HK-2 (cell line): ENCODE measurements at regions not wholly inside any gene's neighbourhood (a gene's known extent, or its start where the extent isn't known, plus 50 kb on each side); places are given as distances from the start of the nearest gene placed in this dataset.
"Not testable (repeated sequence)": the region's sequence is repeated elsewhere in the genome, so short reads cannot be mapped to it uniquely, and the experiment has no call there.

Experiments
- DNase-seq: peaks from one replicate; pipeline ENCODE4 v3.0.0-alpha.2; 2018; ENCODE audit not compliant: unreplicated experiment

DNA sequence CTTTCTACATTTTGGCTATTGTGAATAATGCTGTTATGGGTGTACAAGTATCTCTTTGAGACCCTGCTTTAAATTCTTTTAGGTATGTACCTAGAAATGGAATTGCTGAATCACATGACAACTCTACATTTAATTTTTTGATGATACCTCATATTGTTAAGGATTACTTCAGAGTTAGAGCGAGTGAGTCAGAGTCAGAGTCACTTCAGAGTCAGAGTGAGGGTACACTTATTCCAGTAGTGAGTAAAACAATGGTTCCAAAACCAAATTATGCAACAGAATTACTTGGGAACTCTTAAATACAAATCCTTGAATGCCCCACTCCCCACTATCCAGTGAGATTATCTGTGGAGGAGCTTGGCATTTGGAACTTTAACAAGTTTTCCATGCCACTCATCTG is 50.3 kb upstream of the SNRK start:
- no peak for DNase-seq

DNA sequence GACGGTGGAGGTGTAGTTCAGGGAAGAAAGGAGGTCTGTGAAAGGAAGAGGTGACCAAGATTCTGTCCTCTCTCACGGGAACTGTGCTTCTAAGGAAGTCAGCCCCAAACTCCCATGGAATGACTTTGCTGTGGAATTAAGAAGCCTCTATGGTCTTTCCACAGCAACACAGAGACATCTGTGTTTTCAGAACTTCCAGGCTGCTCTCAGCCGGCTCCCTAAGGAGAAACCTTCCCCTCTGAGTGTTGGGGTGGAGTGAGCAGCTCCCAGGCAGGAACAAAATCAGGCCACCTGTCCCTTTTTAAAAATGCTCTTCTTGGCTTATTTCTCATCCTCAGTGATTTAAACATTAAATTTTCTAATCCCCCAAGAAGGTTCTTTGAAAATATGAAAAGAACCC is 53.3 kb upstream of the SNRK start:
- no peak for DNase-seq

DNA sequence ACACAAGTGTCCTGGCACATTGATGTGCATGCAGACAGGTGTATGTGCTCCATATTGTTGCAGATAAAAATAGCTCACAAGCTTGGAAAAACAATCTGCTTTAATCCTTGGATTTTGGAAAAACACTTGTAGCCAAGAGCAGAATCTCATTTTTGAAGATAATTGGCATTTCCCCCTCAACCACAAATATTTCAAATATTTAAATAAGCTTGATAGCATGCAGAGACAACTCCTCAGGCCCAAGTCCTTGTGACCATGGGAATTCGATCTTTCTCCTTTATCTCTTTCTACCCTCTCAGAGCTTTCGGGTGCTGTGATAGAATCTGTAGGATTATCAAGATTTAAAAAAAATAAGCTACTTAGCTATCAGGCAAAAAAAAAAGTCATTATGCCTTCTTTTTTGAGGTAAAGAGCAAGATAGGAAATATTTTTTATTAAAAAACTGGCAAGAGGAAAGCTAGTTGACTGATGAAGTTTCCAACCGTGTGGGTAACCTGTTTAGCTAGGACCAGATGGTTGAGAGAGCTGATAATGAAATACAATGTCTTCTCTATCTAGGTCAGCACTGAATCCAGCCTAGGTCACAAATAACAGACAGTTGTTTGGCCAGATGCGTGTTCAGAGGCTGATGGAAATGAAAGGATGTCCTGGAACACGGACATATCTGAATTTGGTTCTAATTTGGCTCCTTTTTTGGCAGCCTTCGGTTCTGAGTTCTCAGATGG is 54.9 kb upstream of the SNRK start:
- DNase-seq, result no peak

DNA sequence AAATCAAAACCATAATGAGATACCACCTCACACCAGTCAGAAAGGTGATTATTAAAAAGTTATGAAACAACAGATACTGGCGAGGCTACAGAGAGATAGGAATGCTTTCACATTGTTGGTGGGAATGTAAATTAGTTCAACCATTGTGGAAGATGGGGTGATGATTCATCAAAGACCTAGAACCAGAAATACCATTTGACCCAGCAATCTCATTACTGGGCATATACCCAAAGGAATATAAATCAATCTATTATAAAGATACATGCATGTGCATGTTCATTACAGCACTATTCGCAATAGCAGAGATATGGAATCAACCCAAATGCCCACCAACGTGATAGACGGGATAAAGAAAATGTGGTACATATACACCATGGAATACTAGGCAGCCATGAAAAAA is 56.5 kb upstream of the SNRK start:
- DNase-seq, result not testable (repeated sequence)

DNA sequence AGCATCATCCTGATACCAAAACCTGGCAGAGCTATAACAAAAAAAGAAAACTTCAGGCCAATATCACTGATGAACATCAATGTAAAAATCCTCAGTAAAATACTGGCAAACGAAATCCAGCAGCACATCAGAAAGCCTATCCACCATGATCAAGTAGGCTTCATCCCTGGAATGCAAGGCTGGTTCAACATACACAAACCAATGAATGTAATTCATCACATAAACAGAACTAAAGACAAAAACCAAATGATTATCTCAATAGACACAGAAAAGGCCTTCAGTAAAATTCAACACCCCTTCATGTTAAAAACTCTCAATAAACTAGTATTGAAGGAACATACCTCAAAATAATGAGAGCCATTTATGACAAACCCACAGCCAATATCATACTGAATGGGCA is 58.7 kb upstream of the SNRK start:
- not testable (repeated sequence) for DNase-seq

DNA sequence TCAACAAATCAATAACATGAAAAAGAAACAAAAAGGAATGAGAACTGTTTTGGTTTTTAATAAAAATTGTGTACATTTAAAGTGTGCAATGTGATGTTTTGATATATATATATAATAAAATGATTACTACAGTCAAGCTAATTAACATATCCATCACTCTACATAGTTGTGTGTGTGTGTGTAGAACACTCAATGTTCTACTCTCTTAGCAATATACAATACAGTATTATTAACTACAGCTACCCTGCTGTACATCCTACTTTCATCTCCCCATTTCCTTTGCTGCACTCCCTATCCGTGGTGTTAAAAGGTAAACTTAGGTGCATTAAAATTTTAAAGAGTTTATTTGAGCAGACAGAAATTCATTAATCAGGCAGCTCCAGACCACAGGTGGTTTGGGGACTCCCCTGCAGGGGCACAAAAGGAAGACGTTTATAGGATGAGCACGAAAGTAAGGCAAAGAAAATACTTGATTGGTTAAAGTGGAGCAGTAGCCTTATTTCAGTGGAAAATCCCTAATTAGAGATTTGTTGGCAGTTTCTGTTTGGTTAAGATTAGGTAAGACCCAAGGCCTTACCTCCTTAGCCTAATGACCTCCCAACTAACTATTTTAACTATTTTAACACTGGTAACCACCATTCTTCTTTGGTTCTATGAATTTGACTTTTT is 61.8 kb upstream of the SNRK start:
- no peak for DNase-seq

DNA sequence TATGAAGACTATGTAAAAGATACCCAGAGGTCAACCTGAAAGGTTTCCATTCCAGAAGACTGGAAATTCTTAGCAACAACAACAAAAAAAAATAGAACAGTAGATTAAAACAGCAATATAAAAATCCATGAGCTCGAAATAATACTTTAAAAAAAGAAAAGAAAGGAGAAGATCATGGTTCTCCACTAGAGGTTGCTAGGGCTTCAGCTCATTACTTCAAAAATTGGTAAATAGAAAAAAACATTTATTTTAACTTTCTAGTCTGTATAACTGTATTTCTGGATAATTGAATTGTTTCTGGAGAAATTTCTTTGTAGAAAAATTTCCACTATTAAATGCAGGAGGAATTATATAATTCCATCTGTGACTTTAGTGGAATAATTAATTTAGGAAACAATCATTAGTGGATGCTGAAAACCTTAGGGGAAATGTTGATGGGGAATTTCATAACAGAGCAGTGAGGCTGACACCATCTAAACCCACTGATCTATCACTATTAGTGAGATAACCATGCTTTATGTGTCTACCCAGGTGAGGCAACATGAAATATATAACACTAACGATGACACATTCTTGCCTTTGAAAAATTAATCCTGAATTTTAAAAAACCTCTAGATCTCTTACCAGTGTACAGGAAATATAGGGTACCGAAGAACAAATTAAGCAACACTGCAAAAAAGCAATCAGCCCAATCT is 62.5 kb upstream of the SNRK start:
- DNase-seq, result no peak

DNA sequence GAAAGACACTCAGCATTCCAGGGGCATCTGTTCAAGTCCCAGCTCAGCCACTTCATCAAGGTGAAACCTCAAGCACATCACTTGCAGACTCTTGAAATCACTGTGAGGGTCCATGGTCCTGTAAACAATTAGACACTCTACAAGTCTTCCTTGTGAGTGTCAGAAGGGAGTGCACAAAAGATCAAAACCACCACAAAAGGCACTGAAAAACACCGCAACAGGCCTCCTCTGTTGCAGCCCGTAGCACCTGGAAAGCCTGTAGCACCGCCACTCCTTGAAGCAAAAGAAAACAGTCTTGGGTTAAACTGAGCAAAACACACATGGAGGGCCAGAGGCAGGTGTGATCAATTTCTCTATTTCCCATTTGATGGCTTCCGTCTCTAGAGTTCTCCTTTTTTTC is 63.8 kb upstream of the SNRK start:
- no peak for DNase-seq

DNA sequence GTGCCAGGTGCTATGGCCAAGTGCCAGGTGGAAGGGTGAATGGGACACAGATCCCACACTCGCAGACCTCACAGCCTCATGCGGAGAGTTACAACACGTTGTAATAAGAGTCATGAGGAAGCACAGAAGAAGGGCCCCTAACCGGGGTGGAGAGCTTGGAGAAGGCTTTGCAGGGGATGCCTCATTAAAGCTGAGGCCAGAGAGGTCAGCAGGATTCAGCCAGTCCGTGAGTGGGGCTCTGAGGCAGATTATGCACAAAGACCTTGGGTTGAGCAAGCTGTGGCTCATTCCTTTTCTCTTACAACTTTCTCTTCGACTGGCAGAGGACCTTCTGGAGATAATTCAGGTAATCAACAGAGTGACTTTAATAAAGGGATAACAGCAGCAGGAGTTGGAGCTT is 65.3 kb upstream of the SNRK start:
- no peak for DNase-seq

DNA sequence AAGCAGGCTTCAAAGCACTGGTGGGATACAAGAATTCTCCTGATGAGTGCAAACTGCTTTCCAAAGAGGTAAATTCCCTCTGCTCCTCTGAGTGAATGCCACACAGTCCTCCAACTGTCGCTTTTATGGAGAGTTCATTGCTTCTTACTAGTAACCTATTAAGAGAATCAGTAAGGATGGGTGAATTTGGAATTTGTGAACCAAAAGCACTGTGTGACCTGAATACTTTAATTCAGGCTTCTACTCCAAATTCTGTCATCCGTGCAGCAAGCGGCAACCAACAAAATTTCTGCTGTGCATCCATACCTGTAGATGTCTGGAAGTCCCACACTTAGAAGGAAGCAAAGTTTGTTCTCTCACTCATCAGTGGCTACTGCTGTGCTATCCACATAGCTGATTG is 66.7 kb upstream of the SNRK start:
- DNase-seq, result no peak

DNA sequence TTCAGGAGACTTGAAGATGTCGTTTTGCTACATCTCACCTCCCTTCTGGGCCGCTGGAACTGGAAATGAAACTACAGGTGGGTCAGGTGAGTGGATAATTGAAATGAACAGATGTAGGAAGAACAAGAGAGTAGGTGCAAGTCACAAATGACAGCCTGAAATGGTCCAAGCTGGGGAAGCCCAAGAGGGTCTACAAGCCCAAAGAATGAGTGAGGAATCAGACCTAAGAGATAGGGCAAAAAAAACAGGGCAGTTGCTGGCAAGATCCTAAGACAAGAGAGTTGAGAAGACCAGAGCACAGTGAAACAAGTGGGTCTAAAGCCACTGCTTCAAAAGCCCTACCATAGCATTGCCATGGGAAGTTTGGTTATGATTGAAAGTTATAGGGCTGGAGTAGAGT is 67.4 kb upstream of the SNRK start:
- DNase-seq, result no peak

DNA sequence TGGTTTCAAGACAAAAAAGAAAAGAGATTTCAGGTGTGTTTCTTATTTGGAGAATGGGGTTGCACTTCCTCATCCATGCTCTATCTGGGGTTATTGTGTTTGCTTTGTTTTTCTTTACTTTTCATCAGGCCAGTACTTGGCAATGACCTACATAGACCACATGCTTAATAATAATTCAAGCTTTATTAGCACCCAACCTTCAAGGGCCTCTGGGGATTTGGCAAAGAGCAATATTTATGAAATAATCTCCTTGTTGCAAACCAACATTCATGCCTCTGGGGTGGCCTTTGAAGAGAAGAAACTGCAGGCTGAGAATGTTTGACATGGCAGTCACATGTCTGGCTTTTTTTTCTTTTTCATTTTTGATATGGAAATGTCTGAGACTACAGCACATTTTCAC is 68.2 kb upstream of the SNRK start:
- no peak for DNase-seq

DNA sequence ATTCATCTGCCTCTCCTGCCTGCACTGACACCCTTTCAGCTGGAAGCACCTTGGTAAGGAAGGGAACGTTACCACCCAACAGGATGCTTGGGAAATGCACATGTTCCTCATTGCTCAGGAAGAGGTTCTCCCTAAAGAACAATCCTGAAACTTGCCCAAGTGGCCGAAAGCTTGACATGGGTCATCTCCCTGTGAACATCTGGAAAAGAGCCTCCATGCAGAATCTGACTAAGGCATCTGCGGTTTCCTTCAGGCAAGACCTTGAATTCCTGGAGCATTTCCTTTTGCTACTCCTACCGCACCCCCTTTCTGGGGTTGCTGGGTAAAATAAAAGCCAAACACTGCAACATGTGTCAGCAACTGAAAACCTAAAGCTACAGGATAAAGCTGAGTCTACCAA is 68.7 kb upstream of the SNRK start:
- DNase-seq, result no peak

DNA sequence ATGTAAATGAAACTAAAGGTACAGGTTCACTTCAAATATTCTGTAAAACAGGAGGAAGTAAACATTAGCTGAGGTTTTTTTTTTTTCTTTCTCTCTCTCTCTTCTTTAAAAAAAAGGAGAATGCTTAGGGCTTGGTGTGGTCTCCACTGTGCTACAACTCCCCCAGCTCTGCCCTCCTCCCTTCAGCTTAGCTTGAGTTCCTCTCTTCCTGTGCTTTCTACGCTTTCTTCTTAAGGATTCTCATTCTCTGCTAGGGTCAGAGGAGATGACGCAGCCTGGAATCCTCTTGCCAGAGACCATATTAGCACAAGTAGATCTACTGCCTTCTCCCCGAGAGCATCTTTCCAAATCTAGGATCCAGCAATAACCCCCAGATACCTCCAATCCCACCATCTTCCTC is 69.1 kb upstream of the SNRK start:
- no peak for DNase-seq

DNA sequence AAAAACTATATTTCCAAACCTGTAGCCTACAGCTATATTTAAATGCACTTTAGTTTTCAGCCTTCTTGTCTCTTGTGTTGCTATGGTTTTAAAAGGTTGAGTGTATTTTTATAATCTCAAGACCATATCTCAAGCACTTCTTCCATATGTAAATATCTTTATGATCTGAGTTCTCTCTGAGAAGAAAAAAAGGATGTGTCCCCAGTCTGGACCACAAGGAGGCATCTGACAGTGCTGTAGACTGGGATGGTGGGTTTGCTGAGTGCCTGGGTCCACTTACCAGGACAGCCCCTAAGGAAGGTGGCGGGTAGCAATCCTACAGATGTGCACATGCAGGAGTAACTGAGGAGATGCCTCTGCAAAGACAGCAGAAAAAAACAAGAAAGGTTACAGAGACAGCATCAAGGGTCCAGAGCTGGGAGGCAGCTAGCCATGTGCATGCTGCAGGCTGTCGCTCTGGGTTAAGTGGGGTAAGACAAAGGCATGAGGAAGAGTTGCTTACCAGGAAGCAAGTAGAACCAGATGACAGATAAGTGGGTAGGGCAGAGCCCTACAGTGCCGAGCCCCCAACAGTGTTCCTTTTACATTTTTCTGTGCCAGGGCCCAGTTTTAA is 70.6 kb upstream of the SNRK start:
- DNase-seq, result no peak

DNA sequence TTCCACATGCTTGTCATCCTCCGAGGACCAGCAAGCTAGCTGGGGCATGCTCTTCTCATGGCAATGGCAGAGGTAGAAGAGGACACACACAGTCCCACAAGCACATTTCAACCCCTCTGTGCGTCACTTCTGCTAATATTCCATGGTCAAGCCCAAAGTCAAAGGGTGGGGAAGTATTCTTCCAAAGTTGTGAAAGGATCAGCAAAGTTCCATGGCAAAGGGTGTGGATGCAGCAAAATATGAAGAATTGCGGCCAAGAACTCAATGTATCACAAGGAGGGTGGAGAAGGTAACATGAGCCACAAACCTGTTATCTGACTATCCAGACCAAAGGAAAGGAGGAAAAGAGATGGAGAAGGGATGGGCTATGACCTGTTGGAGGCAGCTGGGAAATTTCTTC is 71.2 kb upstream of the SNRK start:
- DNase-seq, result no peak

DNA sequence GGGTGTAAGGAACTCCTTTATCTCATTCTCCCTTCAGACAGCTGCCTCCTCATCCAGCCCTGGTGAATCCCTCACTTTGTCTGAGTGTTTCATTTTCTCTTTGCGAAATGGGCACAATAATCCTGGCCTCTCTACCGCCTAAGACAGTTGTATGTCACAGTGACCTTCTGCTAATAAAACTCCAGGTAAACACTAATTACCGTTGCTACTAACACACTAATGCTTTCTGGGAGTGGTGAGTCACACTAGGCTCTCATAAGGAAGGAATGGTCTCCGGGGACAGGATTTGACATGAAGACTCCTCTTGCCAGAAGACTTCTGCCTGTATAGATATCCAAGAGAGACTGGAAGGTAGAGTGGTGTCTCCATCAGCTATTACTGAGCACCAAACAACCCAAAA is 71.7 kb upstream of the SNRK start:
- DNase-seq, result no peak

DNA sequence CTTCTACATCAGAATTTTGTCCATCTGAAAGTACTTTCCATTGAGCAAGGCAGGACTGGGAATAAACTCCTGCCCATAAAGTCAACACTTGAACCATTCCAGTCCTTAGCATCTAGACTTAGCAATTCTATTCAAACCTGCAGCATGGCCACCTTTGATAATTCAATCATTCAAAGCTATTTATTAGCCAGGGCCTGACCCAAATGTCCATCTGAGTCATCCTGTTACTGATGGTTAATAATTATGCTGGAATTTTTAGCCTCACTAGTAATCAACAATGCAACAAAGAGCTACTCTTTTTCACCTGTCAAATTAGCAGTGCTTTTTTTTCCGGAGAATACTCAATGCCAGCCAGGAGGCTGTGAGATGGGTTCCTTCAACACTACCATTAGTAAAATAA is 72.7 kb upstream of the SNRK start:
- peak; percentile 2 for DNase-seq

DNA sequence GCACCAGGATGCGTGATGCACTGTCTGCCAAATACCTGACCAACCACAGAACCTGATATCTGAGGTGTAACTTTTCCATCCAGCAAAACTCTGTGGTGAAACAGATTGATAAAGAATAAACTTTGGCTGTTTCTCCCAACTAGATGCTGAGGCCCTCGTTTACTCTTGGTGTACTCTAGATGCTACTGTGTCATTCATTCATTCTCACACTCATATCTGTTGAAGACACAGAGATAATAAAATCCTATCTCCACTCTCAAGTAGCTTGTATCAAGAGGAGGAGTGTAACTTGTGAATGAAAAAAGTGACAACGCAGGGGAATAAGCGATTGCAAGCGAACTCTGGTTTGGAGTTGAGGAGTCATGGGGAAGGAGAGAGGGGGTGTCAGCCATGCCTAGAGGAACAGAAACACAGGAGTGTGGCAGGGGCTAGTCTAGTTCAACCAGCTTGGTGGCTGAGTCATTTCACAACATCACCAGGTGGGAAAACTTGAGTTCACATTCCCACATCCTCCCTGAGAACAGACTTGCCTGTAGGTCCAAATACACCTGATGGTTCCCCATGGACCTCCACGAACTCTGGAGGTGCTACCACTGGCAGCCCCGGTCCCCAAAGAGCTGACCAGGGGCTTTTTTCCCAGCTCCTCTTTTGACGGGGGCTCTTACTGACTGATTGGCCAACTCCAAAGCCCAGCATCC is 73.3 kb upstream of the SNRK start:
- peak; percentile 1 for DNase-seq

DNA sequence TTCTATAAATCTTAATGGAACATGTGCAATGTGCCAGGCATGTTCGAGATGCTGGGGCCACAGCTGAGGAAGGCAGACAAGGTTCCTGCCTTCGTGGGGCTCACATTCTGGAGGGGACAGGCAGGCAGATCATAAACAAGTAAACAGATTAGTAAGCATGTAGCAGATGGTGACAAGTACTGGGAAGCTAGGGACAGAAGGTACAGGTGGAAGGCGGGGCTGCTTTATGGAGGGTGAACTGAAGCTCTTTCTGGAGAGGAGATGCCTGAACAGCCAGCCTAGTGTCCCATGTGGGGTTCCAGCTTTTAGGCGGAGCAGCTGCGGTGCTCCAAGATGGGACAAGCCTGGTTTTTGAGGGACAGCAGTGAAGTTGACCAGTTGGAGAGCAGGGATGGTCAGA is 74.7 kb upstream of the SNRK start:
- no peak for DNase-seq

DNA sequence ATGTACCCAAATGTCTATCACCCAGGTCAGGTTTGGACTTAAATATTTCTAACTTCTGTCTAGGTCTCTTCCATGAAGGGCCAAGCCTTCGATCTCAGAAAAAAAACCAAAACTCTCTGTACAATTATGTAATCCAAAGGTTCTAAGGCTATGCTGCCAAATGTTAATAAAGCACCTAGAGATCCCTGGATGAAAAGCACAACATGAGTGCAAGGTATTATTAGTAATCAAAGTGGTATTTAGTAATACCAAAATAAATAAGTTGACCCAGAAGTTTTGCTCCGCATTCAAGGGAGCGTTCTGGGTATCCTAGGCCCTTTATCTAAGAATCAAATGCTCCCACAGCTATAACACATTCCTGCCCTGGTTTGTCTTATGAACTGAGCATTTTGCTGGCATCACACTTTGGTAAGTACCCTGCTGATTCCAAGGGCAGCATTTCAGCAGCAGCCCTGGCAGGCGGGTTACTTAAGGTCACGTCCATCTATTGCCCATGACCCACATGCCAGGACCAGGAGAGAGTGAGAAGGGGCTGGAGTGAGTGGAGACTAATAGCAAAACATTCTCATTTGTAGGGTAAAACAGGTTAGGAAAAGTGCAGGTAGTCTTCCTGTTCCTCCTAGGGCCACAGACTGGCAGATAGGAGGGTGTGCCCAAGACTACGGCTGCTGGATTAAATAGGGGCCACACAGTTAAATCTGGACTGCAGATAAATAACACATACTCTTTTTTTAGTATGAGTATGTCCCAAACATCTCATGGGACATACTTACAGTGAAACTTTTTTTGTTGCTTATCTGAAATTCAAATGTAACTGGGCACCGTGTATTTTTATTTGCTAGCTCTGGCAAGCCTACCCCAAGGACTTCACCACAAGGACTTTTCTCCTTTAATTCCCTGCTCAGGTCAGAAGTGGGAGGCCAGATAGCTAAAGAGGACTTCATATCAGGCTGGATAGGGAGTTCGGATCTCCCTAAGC is 76.0 kb upstream of the SNRK start:
- no peak for DNase-seq
